HCT116 (cell line): ENCODE measurements at regions not wholly inside any gene's neighbourhood (a gene's known extent, or its start where the extent isn't known, plus 50 kb on each side); places are given as distances from the start of the nearest gene placed in this dataset.

Experiments
- ATAC-seq: fragments of 200-7000 bp; cut with Tn5 transposase; 2 replicates; pipeline ENCODE4 v1.9.1; 2020; ENCODE audit warnings: mild to moderate bottlenecking, moderate library complexity
- BruUV-seq: library from RNA; stranded (reverse); fragments of 400-500 nt; replicated peaks from 2 replicates; lab custom pipeline; 2021; lab: Mats Ljungman, UMichigan
- CTCF ChIA-PET: fragments of 300-600 bp; sonication (Branson Sonifier 250); formaldehyde crosslinking; loops from one replicate; lab custom pipeline; 2021; ENCODE audit warnings: antibody characterized with exemption; lab: Charles Lee
- POLR2A ChIA-PET: fragments of 300-600, 350-600 bp; sonication (Branson Sonifier 250); formaldehyde crosslinking; loops from one replicate; lab custom pipeline; 2021; ENCODE audit warnings: antibody characterized with exemption; lab: Charles Lee
- RAD21 ChIA-PET, 2 experiments: fragments of 300-600 bp; sonication (Branson Sonifier 250); formaldehyde crosslinking; loops; one replicate each; lab custom pipeline; 2023; ENCODE audit warnings: low total read pairs in 2 of 2; ENCODE audit not compliant: uncharacterized antibody in 2 of 2, unreplicated experiment in 2 of 2, low non-redundant PET in 1 of 2; lab: Charles Lee
- DNase-seq: peaks from one replicate; pipeline ENCODE4 v3.0.0-alpha.2; 2010; ENCODE audit warnings: low read depth, low spot score
- H2AFZ ChIP-seq: fragments of 200-600 bp; shearing (Covaris generic), sonication (generic); 2 replicates; pipeline ENCODE4 v1.6.1; 2017; ENCODE audit warnings: low read depth, mixed run types, mixed read lengths, antibody characterized with exemption, low read length; ENCODE audit not compliant: poor library complexity, severe bottlenecking
- H3K27ac ChIP-seq: 2 replicates; pipeline ENCODE4 v1.5.1; 2012; ENCODE audit warnings: low read depth, low read length
- H3K27me3 ChIP-seq: fragments of 200-600 bp; sonication (generic); 2 replicates; pipeline ENCODE4 v1.6.1; 2016; ENCODE audit warnings: mixed run types, low read length, mixed read lengths; ENCODE audit not compliant: insufficient read depth
- H3K36me3 ChIP-seq, 2 experiments: fragments of 200-500 bp in 1 of 2; fragments of 200-600 bp in 1 of 2; sonication (Bioruptor generic) in 1 of 2; sonication (generic) in 1 of 2; 2 replicates each; pipeline versions ENCODE4 v1.5.1 to v1.6.1; 2014 to 2016; ENCODE audit warnings: low read length in 2 of 2, inconsistent platforms in 1 of 2, mixed read lengths in 1 of 2, mixed run types in 1 of 2; ENCODE audit not compliant: insufficient read depth in 2 of 2, control insufficient read depth in 1 of 2
- H3K4me1 ChIP-seq, 2 experiments: fragments of 200-600 bp in 1 of 2; sonication (generic) in 1 of 2; 2 replicates each; pipeline versions ENCODE4 v1.5.1 to v1.6.1; 2012 to 2017; ENCODE audit warnings: low read length in 2 of 2, inconsistent platforms in 1 of 2, mild to moderate bottlenecking in 1 of 2, mixed read lengths in 1 of 2, mixed run types in 1 of 2, moderate library complexity in 1 of 2; ENCODE audit not compliant: insufficient read depth in 2 of 2, control insufficient read depth in 1 of 2
- H3K4me2 ChIP-seq: fragments of 200-600 bp; sonication (generic); 2 replicates; pipeline ENCODE4 v1.6.1; 2017; ENCODE audit warnings: mixed run types, low read length, mixed read lengths
- H3K4me3 ChIP-seq, 2 experiments: fragments of 200-600 bp in 1 of 2; sonication (generic) in 1 of 2; replicated peaks in 1 of 2; 2 replicates each; pipeline ENCODE4 v1.5.1; 2011 to 2016; ENCODE audit warnings: low read length in 2 of 2, control low read depth in 1 of 2, low read depth in 1 of 2, mild to moderate bottlenecking in 1 of 2, mixed read lengths in 1 of 2, mixed run types in 1 of 2
- H3K79me2 ChIP-seq: fragments of 200-600 bp; sonication (generic); 2 replicates; pipeline ENCODE4 v1.6.1; 2017; ENCODE audit warnings: mild to moderate bottlenecking, mixed run types, low read length, moderate library complexity, mixed read lengths; ENCODE audit not compliant: insufficient read depth
- H3K9ac ChIP-seq: fragments of 200-600 bp; sonication (generic); 2 replicates; pipeline ENCODE4 v1.6.1; 2016; ENCODE audit warnings: low read length, mixed read lengths
- H3K9me2 ChIP-seq: fragments of 200-600 bp; sonication (generic), shearing (Covaris generic); 2 replicates; pipeline ENCODE4 v1.6.1; 2017; ENCODE audit warnings: mixed run types, mild to moderate bottlenecking, moderate library complexity; ENCODE audit not compliant: insufficient read depth
- H3K9me3 ChIP-seq, 2 experiments: fragments of 200-500 bp in 1 of 2; fragments of 200-600 bp in 1 of 2; sonication (Bioruptor generic) in 1 of 2; sonication (generic) in 1 of 2; 2 replicates each; pipeline ENCODE4 v1.6.1; 2014 to 2017; ENCODE audit warnings: low read length in 2 of 2, mixed read lengths in 2 of 2, inconsistent platforms in 1 of 2, low read depth in 1 of 2, mild to moderate bottlenecking in 1 of 2, mixed run types in 1 of 2, moderate library complexity in 1 of 2; ENCODE audit not compliant: control insufficient read depth in 1 of 2, insufficient read depth in 1 of 2
- H4K20me1 ChIP-seq: fragments of 200-600 bp; sonication (generic), shearing (Covaris generic); 2 replicates; pipeline ENCODE4 v1.6.1; 2017; ENCODE audit warnings: mixed run types, mild to moderate bottlenecking, moderate library complexity; ENCODE audit not compliant: insufficient read depth
- ATF3 ChIP-seq: IDR thresholded peaks from 2 replicates; pipeline ENCODE4 v1.6.1; 2012
- CTCF ChIP-seq, 3 experiments: fragments of 200-600 bp in 1 of 3; sonication (generic) in 1 of 3; IDR thresholded peaks in 2 of 3; conservative IDR thresholded peaks in 1 of 3; 2 replicates each; pipeline ENCODE4 v1.5.1; 2012 to 2017; ENCODE audit warnings: low read depth in 2 of 3, low read length in 2 of 3, antibody characterized with exemption in 1 of 3, borderline replicate concordance in 1 of 3, control low read depth in 1 of 3, mild to moderate bottlenecking in 1 of 3, mixed read lengths in 1 of 3, mixed run types in 1 of 3, moderate library complexity in 1 of 3; ENCODE audit not compliant: insufficient read depth in 1 of 3
- EGR1 ChIP-seq: IDR thresholded peaks from 2 replicates; pipeline ENCODE4 v1.6.1; 2012; ENCODE audit warnings: low read depth
- ELF1 ChIP-seq: IDR thresholded peaks from 2 replicates; pipeline ENCODE4 v1.6.1; 2012; ENCODE audit warnings: low read depth, borderline replicate concordance
- EZH2 ChIP-seq: fragments of 200-600 bp; sonication (generic); IDR thresholded peaks from 2 replicates; pipeline ENCODE4 v1.6.1; 2017; ENCODE audit warnings: antibody characterized with exemption, mixed run types
- EZH2phosphoT487 ChIP-seq: fragments of 200-600 bp; IDR thresholded peaks from 2 replicates; pipeline ENCODE4 v1.6.1; 2018; ENCODE audit warnings: antibody characterized with exemption, borderline replicate concordance
- FOSL1 ChIP-seq: IDR thresholded peaks from 2 replicates; pipeline ENCODE4 v1.6.1; 2012; ENCODE audit warnings: low read depth
- JUND ChIP-seq: IDR thresholded peaks from 2 replicates; pipeline ENCODE4 v1.6.1; 2012
- MAX ChIP-seq: IDR thresholded peaks from 2 replicates; pipeline ENCODE4 v1.6.1; 2012
- POLR2A ChIP-seq: IDR thresholded peaks from 2 replicates; pipeline ENCODE4 v1.7.0; 2011; ENCODE audit warnings: borderline replicate concordance; ENCODE audit not compliant: insufficient read depth, insufficient read length; ENCODE audit errors: extremely low read depth
- RAD21 ChIP-seq: IDR thresholded peaks from 2 replicates; pipeline ENCODE4 v1.6.1; 2012; ENCODE audit warnings: low read depth, mild to moderate bottlenecking
- SIN3A ChIP-seq: IDR thresholded peaks from 2 replicates; pipeline ENCODE4 v1.6.1; 2012; ENCODE audit warnings: low read depth
- SP1 ChIP-seq: IDR thresholded peaks from 2 replicates; pipeline ENCODE4 v1.6.1; 2012; ENCODE audit warnings: low read depth
- TCF7L2 ChIP-seq: IDR thresholded peaks from 2 replicates; pipeline ENCODE4 v1.7.0; 2011; ENCODE audit warnings: borderline replicate concordance, inconsistent platforms; ENCODE audit not compliant: insufficient read depth, insufficient read length; ENCODE audit errors: extremely low read depth
- YY1 ChIP-seq: IDR thresholded peaks from 2 replicates; pipeline ENCODE4 v1.6.1; 2011; ENCODE audit warnings: low read length, low read depth, moderate library complexity, mild to moderate bottlenecking; ENCODE audit not compliant: insufficient replicate concordance; ENCODE audit errors: extremely low read depth
- ZNF274 ChIP-seq: fragments of 200-500 bp; sonication (Bioruptor generic); IDR thresholded peaks from 2 replicates; pipeline ENCODE4 v1.6.1; 2014; ENCODE audit warnings: mild to moderate bottlenecking, low read depth, low read length, inconsistent platforms
- intact Hi-C: fragments of 100-400 bp; cut with micrococcal nuclease; formaldehyde crosslinking; loops from 2 replicates; pipeline ENCODE4 v1.10.0; 2022

- DNase-seq: no peak
- POLR2A ChIA-PET: no interaction called here
- CTCF ChIA-PET: no interaction called here
- no peak overlapping the region for H3K27ac ChIP-seq
- no peaks in the 10 kb centered on the region for H3K79me2 ChIP-seq
- no peaks in the 10 kb centered on the region for H3K4me1 ChIP-seq
- RAD21 ChIA-PET: no interaction called here
- no peak overlapping the region for H3K4me3 ChIP-seq
- H3K36me3 ChIP-seq: no peaks in the 10 kb centered on the region
- intact Hi-C loops: no loop called here
- H4K20me1 ChIP-seq: no peaks in the 10 kb centered on the region
- H3K9me2 ChIP-seq: no peaks in the 10 kb centered on the region
- TF ChIP-seq YY1 (no peak), EZH2 (no peak), JUND (no peak), RAD21 (no peak), TCF7L2 (no peak), ELF1 (no peak), MAX (no peak), EZH2phosphoT487 (no peak), ZNF274 (no peak), POLR2A (no peak), SP1 (no peak), EGR1 (no peak), FOSL1 (no peak), SIN3A (no peak), ATF3 (no peak), CTCF (IDR thresholded peaks at IDR 0.05 in 2 of 3, conservative IDR thresholded peaks at IDR 0.05 in 1 of 3; ENCODE audit: borderline replicate concordance in 1 of 3, insufficient read depth in 1 of 3, low read depth in 2 of 3, low read length in 2 of 3) (no peak)
- BruUV-seq: no TSS peak
- no peak overlapping the region for H2AFZ ChIP-seq
- H3K9ac ChIP-seq: no peak overlapping the region
- no peak for ATAC-seq
- H3K27me3 ChIP-seq: no peaks in the 10 kb centered on the region
- no peak overlapping the region for H3K4me2 ChIP-seq
- H3K9me3 ChIP-seq: no peaks in the 10 kb centered on the region; a peak in 1 of 4 replicates
Observed at GRCh38 chr5:165631235-165631634, 2125.8 kb downstream of the MAT2B start.
